H1 (cell line): ENCODE measurements at regions not wholly inside any gene's neighbourhood (a gene's known extent, or its start where the extent isn't known, plus 50 kb on each side); places are given as distances from the start of the nearest gene placed in this dataset.

Experiments
- CTCF ChIA-PET: fragments of 300-600 bp; sonication (Branson Sonifier 250); formaldehyde crosslinking; loops from one replicate; lab custom pipeline; 2021; ENCODE audit not compliant: partially characterized antibody; lab: Charles Lee
- POLR2A ChIA-PET: fragments of 300-600 bp; sonication (Branson Sonifier 250); formaldehyde crosslinking; loops from one replicate; lab custom pipeline; 2021; ENCODE audit warnings: inconsistent platforms; ENCODE audit not compliant: partially characterized antibody; lab: Charles Lee
- DNase-seq, 2 experiments: peaks; one replicate each; pipeline versions ENCODE4 v3.0.0 to v3.0.0-alpha.2; 2010 to 2022; ENCODE audit warnings: low spot score in 2 of 2, low read depth in 1 of 2, mixed read lengths in 1 of 2
- FAIRE-seq: peaks from 2 replicates; lab custom pipeline; 2011; peaks lifted over from hg19 to GRCh38; lab: Jason Lieb, UNC
- H2AFZ ChIP-seq: 2 replicates; pipeline ENCODE4 v1.8.1; 2012; ENCODE audit warnings: low read length, inconsistent platforms
- H2AK5ac ChIP-seq: 2 replicates; pipeline ENCODE4 v1.6.1; 2013; ENCODE audit warnings: low read depth, low read length
- H2BK120ac ChIP-seq: replicated peaks from 2 replicates; pipeline ENCODE3; 2013; ENCODE audit warnings: low read depth, low read length, inconsistent platforms
- H2BK12ac ChIP-seq: 2 replicates; pipeline ENCODE4 v1.6.1; 2013; ENCODE audit warnings: low read depth, low read length
- H2BK15ac ChIP-seq: 2 replicates; pipeline ENCODE4 v1.6.1; 2013; ENCODE audit warnings: low read length
- H2BK20ac ChIP-seq: 2 replicates; pipeline ENCODE4 v1.6.1; 2013; ENCODE audit warnings: low read length
- H2BK5ac ChIP-seq: 2 replicates; pipeline ENCODE4 v1.6.1; 2013; ENCODE audit warnings: low read depth, low read length
- H3K14ac ChIP-seq: 2 replicates; pipeline ENCODE4 v1.6.1; 2013; ENCODE audit warnings: inconsistent platforms; ENCODE audit not compliant: insufficient read length
- H3K18ac ChIP-seq: 2 replicates; pipeline ENCODE4 v1.6.1; 2013; ENCODE audit warnings: low read length; ENCODE audit errors: extremely low read depth
- H3K23ac ChIP-seq: 2 replicates; pipeline ENCODE4 v1.6.1; 2013; ENCODE audit warnings: inconsistent platforms; ENCODE audit not compliant: insufficient read length
- H3K23me2 ChIP-seq: 2 replicates; pipeline ENCODE4 v1.6.1; 2013; ENCODE audit warnings: low read depth, low read length
- H3K27ac ChIP-seq: 2 replicates; pipeline ENCODE4 v1.6.1; 2011; ENCODE audit warnings: low read depth, low read length, inconsistent platforms
- H3K27me3 ChIP-seq, 4 experiments: replicated peaks in 1 of 4; 1 replicate in 1 of 4; 2 replicates in 3 of 4; pipeline versions ENCODE4 v1.6.1 to v1.8.1; 2011 to 2013; ENCODE audit warnings: low read length in 3 of 4, mild to moderate bottlenecking in 3 of 4, inconsistent platforms in 2 of 4, mixed read lengths in 2 of 4, moderate library complexity in 1 of 4; ENCODE audit not compliant: control insufficient read depth in 3 of 4, insufficient read depth in 3 of 4; ENCODE audit errors: extremely low read depth in 1 of 4
- H3K36me3 ChIP-seq, 4 experiments: 2 replicates each; pipeline versions ENCODE4 v1.6.1 to v1.8.1; 2011 to 2013; ENCODE audit warnings: mild to moderate bottlenecking in 4 of 4, low read length in 3 of 4, moderate library complexity in 2 of 4, control low read depth in 1 of 4, inconsistent platforms in 1 of 4; ENCODE audit not compliant: insufficient read depth in 4 of 4, control insufficient read depth in 2 of 4
- H3K4ac ChIP-seq: replicated peaks from 2 replicates; pipeline ENCODE3; 2013; ENCODE audit warnings: low read length, low read depth, mixed read lengths, inconsistent platforms; ENCODE audit not compliant: insufficient read length
- H3K4me1 ChIP-seq, 4 experiments: replicated peaks in 1 of 4; 1 replicate in 1 of 4; 2 replicates in 3 of 4; pipeline versions ENCODE4 v1.6.1 to v1.8.1; 2011 to 2013; ENCODE audit warnings: low read length in 3 of 4, inconsistent platforms in 2 of 4, mixed read lengths in 1 of 4; ENCODE audit not compliant: insufficient read depth in 4 of 4, control insufficient read depth in 3 of 4
- H3K4me2 ChIP-seq, 2 experiments: 2 replicates each; pipeline versions ENCODE4 v1.6.1 to v1.8.1; 2011 to 2013; ENCODE audit warnings: low read depth in 2 of 2, low read length in 2 of 2, control low read depth in 1 of 2, inconsistent platforms in 1 of 2, mild to moderate bottlenecking in 1 of 2; ENCODE audit not compliant: insufficient read depth in 1 of 2
- H3K4me3 ChIP-seq, 4 experiments: fragments of 200-600, 300-600 bp in 1 of 4; sonication (generic), shearing (Covaris generic), sonication (Bioruptor Twin) in 1 of 4; 2 replicates each; pipeline versions ENCODE4 v1.5.1 to v1.8.1; 2011 to 2016; ENCODE audit warnings: low read length in 4 of 4, low read depth in 3 of 4, control low read depth in 2 of 4, inconsistent platforms in 2 of 4, mild to moderate bottlenecking in 2 of 4, mixed read lengths in 1 of 4, moderate library complexity in 1 of 4; ENCODE audit not compliant: insufficient read depth in 2 of 4; ENCODE audit errors: extremely low read depth in 1 of 4
- H3K56ac ChIP-seq: replicated peaks from 2 replicates; pipeline ENCODE3; 2013; ENCODE audit warnings: low read depth, mild to moderate bottlenecking, mixed read lengths, low read length, inconsistent platforms; ENCODE audit not compliant: insufficient read length
- H3K79me1 ChIP-seq: 2 replicates; pipeline ENCODE4 v1.6.1; 2013; ENCODE audit warnings: low read depth, low read length, control low read depth
- H3K79me2 ChIP-seq, 2 experiments: 2 replicates each; pipeline versions ENCODE4 v1.6.1 to v1.8.1; 2012 to 2013; ENCODE audit warnings: low read length in 2 of 2, mild to moderate bottlenecking in 2 of 2, inconsistent platforms in 1 of 2; ENCODE audit not compliant: insufficient read depth in 2 of 2, control insufficient read depth in 1 of 2
- H3K9ac ChIP-seq, 4 experiments: replicated peaks in 1 of 4; 1 replicate in 1 of 4; 2 replicates in 3 of 4; pipeline versions ENCODE4 v1.6.1 to v1.8.1; 2011 to 2013; ENCODE audit warnings: low read depth in 3 of 4, low read length in 3 of 4, control low read depth in 2 of 4, mild to moderate bottlenecking in 2 of 4, moderate library complexity in 2 of 4, inconsistent platforms in 1 of 4; ENCODE audit errors: extremely low read depth in 1 of 4
- H3K9me3 ChIP-seq, 2 experiments: 2 replicates each; pipeline versions ENCODE4 v1.6.1 to v1.8.1; 2012 to 2013; ENCODE audit warnings: mild to moderate bottlenecking in 2 of 2, moderate library complexity in 2 of 2, control low read depth in 1 of 2, inconsistent platforms in 1 of 2, low read depth in 1 of 2, low read length in 1 of 2, mixed read lengths in 1 of 2; ENCODE audit not compliant: insufficient read depth in 2 of 2
- H4K20me1 ChIP-seq, 2 experiments: replicated peaks in 1 of 2; 2 replicates each; pipeline versions ENCODE3 to v1.8.1; 2011 to 2013; ENCODE audit warnings: inconsistent platforms in 2 of 2, low read length in 2 of 2, mild to moderate bottlenecking in 1 of 2; ENCODE audit not compliant: insufficient read depth in 2 of 2, control insufficient read depth in 1 of 2
- H4K5ac ChIP-seq: 2 replicates; pipeline ENCODE4 v1.6.1; 2013; ENCODE audit warnings: low read length, low read depth, mixed read lengths, inconsistent platforms; ENCODE audit not compliant: insufficient read length
- H4K8ac ChIP-seq: 2 replicates; pipeline ENCODE4 v1.8.0; 2013; ENCODE audit warnings: mild to moderate bottlenecking, moderate library complexity, low read length, inconsistent platforms; ENCODE audit not compliant: insufficient read depth; ENCODE audit errors: extremely low read depth
- H4K91ac ChIP-seq: replicated peaks from 2 replicates; pipeline ENCODE3; 2013; ENCODE audit warnings: low read length, mixed read lengths, inconsistent platforms; ENCODE audit not compliant: insufficient read length
- CBX8 ChIP-seq: fragments of 300-800, 300-1000 bp; sonication (generic); IDR thresholded peaks from 2 replicates; pipeline ENCODE4 v1.7.1; 2016; ENCODE audit warnings: low read depth, low read length, borderline replicate concordance
- GTF2F1 ChIP-seq: IDR thresholded peaks from 2 replicates; pipeline ENCODE4 v1.6.1; 2012; ENCODE audit warnings: low read depth, low read length, improper control_type of control experiment, borderline replicate concordance
- WGBS, 2 experiments: shearing (Covaris generic) in 1 of 2; methylation state at CpG; one replicate each; pipeline versions ENCODE4 v1.1.6 to v1.1.7; 2013 to 2015; ENCODE audit warnings: low lambda C conversion rate in 2 of 2, mixed read lengths in 2 of 2, inconsistent platforms in 1 of 2, low coverage in 1 of 2, missing lambda C conversion rate in 1 of 2; ENCODE audit not compliant: insufficient replicate concordance in 2 of 2, insufficient coverage in 1 of 2, insufficient read length in 1 of 2; ENCODE audit errors: extremely low coverage in 1 of 2, missing lambda C conversion rate in 1 of 2; 5-methylcytosine and 5-hydroxymethylcytosine counted together

DNA sequence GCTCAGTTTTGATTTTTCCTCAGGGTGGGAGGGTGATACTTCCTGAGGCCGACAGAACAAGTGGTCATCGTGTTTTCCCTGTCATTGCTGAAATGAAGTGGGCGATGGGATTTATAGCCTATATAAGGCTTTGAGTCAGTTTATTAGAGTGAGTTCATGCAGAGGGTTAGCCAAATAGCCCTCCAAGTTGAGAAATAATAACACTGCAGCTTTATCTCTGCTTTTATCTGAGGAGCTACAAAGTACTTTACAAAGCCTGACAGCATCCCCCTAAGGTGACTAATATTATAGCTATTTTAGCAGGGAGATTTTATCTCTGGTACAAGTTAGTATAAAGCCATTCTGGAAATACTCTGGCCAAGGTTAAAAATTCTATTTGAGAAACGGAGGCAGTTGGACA lies 389.6 kb downstream of the MFSD1 start:
- CTCF ChIA-PET = no interaction called here
- Histone ChIP-seq H3K4me3 (no peak overlapping the region), H3K9ac (no peak overlapping the region), H3K4ac (no peak overlapping the region), H3K23ac (no peak overlapping the region), H3K14ac (no peak overlapping the region), H3K18ac (no peak overlapping the region), H3K4me2 (no peak overlapping the region), H3K27ac (no peak overlapping the region), H4K91ac (no peak overlapping the region), H4K20me1 (no peaks in the 10 kb centered on the region), H2AFZ (no peak overlapping the region), H3K27me3 (no peaks in the 10 kb centered on the region), H2AK5ac (no peak overlapping the region), H2BK20ac (no peak overlapping the region), H2BK15ac (no peak overlapping the region), H3K23me2 (no peaks in the 10 kb centered on the region), H4K5ac (no peak overlapping the region), H3K56ac (no peak overlapping the region), H2BK12ac (no peak overlapping the region), H3K36me3 (no peaks in the 10 kb centered on the region), H4K8ac (no peak overlapping the region), H3K4me1 (no peaks in the 10 kb centered on the region), H3K79me2 (no peaks in the 10 kb centered on the region), H3K79me1 (no peaks in the 10 kb centered on the region), H2BK5ac (no peak overlapping the region), H3K9me3 (no peaks in the 10 kb centered on the region), H2BK120ac (no peak overlapping the region)
- no peak for DNase-seq
- WGBS, 2 experiments = 90% methylated on average over 4 of the region's 4 CpGs; no CpG with 5 or more reads in 1 of the 2 experiments
- POLR2A ChIA-PET = no interaction called here
- TF ChIP-seq GTF2F1 (no peak), CBX8 (no peak)
- no peak for FAIRE-seq
